ENCODE measurements at regions not wholly inside any gene's neighbourhood (a gene's known extent, or its start where the extent isn't known, plus 50 kb on each side); places are given as distances from the start of the nearest gene placed in this dataset.

GRCh38 chr2:215612786-215613185 lies 176.9 kb upstream of the FN1 start:
- DNase-seq (ENCODE audit: low spot score): no peak
- H4K20me1 ChIP-seq (ENCODE audit: insufficient read depth, low read length): no peaks in the 10 kb centered on the region
- H2AFZ ChIP-seq (ENCODE audit: low read length): no peak overlapping the region
- TF ChIP-seq ZNF652 (CRISPR knock-in tag; IDR thresholded peaks at IDR 0.05; ENCODE audit: borderline replicate concordance, low read depth): peak; percentile 39; the same call in 1 of the 2 replicates
- TF ChIP-seq, protein P1, sequence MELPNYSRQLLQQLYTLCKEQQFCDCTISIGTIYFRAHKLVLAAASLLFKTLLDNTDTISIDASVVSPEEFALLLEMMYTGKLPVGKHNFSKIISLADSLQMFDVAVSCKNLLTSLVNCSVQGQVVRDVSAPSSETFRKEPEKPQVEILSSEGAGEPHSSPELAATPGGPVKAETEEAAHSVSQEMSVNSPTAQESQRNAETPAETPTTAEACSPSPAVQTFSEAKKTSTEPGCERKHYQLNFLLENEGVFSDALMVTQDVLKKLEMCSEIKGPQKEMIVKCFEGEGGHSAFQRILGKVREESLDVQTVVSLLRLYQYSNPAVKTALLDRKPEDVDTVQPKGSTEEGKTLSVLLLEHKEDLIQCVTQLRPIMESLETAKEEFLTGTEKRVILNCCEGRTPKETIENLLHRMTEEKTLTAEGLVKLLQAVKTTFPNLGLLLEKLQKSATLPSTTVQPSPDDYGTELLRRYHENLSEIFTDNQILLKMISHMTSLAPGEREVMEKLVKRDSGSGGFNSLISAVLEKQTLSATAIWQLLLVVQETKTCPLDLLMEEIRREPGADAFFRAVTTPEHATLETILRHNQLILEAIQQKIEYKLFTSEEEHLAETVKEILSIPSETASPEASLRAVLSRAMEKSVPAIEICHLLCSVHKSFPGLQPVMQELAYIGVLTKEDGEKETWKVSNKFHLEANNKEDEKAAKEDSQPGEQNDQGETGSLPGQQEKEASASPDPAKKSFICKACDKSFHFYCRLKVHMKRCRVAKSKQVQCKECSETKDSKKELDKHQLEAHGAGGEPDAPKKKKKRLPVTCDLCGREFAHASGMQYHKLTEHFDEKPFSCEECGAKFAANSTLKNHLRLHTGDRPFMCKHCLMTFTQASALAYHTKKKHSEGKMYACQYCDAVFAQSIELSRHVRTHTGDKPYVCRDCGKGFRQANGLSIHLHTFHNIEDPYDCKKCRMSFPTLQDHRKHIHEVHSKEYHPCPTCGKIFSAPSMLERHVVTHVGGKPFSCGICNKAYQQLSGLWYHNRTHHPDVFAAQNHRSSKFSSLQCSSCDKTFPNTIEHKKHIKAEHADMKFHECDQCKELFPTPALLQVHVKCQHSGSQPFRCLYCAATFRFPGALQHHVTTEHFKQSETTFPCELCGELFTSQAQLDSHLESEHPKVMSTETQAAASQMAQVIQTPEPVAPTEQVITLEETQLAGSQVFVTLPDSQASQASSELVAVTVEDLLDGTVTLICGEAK (IDR thresholded peaks at IDR 0.05): no peak
- TF ChIP-seq, protein P1 (CRISPR knock-in tag; IDR thresholded peaks at IDR 0.05): no peak
- no peak overlapping the region for H3K4me3 ChIP-seq (replicated peaks in 1 of 3; ENCODE audit: insufficient read depth in 1 of 3, low read depth in 2 of 3, low read length in 3 of 3)
- no peak for ATAC-seq
- CTCF ChIA-PET (ENCODE audit: low intra/inter-chr PET ratio, low total read pairs): no interaction called here
- POLR2A ChIA-PET: no interaction called here
- intact Hi-C loops (cut with micrococcal nuclease; ENCODE audit: unreplicated experiment) (no loop called here), in situ Hi-C loops (cut with HindIII; ENCODE audit: extremely low pct_ligation_motif_present, low pct_unique_long_range_greater_than_20kb) (no loop called here)
- H3K4me1 ChIP-seq (ENCODE audit: insufficient read depth, low read length): peaks cover 83% of the 10 kb centered on the region
- no peak overlapping the region for H3K9ac ChIP-seq (ENCODE audit: insufficient read depth, low read depth, low read length)
- H3K79me2 ChIP-seq (ENCODE audit: insufficient read depth, low read length): no peaks in the 10 kb centered on the region
- no peak for FAIRE-seq
- H3K4me2 ChIP-seq (ENCODE audit: low read depth, low read length): no peak overlapping the region
- H3K36me3 ChIP-seq (replicated peaks in 1 of 2; ENCODE audit: control insufficient read depth in 1 of 2, insufficient read depth in 2 of 2, low read length in 2 of 2): no peaks in the 10 kb centered on the region
- no TSS peak for BruUV-seq (replicated peaks)
- H3K27me3 ChIP-seq (ENCODE audit: control insufficient read depth in 1 of 2, insufficient read depth in 2 of 2, low read length in 2 of 2): no peaks in the 10 kb centered on the region
- 94% methylated on average over 2 of the region's 2 CpGs for WGBS (ENCODE audit: low lambda C conversion rate)
- H3K9me3 ChIP-seq (ENCODE audit: low read length): no peaks in the 10 kb centered on the region
- no peak overlapping the region for H3K27ac ChIP-seq (ENCODE audit: extremely low read length, insufficient read depth, low read length)

All from HepG2 (cell line).